Stimulated activated CD8-positive, alpha-beta memory T cell treated with anti-CD3 and anti-CD28 coated beads, Interleukin-15, amount 100 ng/mL, for 24 hours (primary cell): ENCODE measurements at regions not wholly inside any gene's neighbourhood (a gene's known extent, or its start where the extent isn't known, plus 50 kb on each side); places are given as distances from the start of the nearest gene placed in this dataset.

Experiments used
- DNase-seq: peaks from one replicate; pipeline ENCODE4 v3.0.0-alpha.2; 2020; ENCODE audit warnings: low read depth

- DNase-seq: no peak
These were observed 171.3 kb downstream of the C5orf15 start for GRCh38 chr5:133797167-133797566.

- DNase-seq: no peak
These were observed 172.2 kb downstream of the C5orf15 start for GRCh38 chr5:133796186-133796585.

- DNase-seq: no peak
These were observed 173.5 kb downstream of the C5orf15 start for GRCh38 chr5:133794771-133795415.

- DNase-seq: no peak
These were observed 174.5 kb downstream of the C5orf15 start for GRCh38 chr5:133793756-133794465.

GRCh38 chr5:133792655-133793054 lies 175.8 kb downstream of the C5orf15 start:
- DNase-seq: no peak

GRCh38 chr5:133792024-133792423 lies 176.4 kb downstream of the C5orf15 start:
- DNase-seq: no peak

- DNase-seq: no peak
These were observed 177.5 kb downstream of the C5orf15 start for GRCh38 chr5:133790898-133791297.

- no peak for DNase-seq
These were observed 177.1 kb upstream of the FSTL4 start for GRCh38 chr5:133789428-133789827.

GRCh38 chr5:133788121-133788520 lies 175.8 kb upstream of the FSTL4 start:
- no peak for DNase-seq

- DNase-seq: no peak
These were observed 174.1 kb upstream of the FSTL4 start for GRCh38 chr5:133786420-133786819.

GRCh38 chr5:133785182-133785581 lies 172.8 kb upstream of the FSTL4 start:
- DNase-seq: no peak

GRCh38 chr5:133783481-133783880 lies 171.1 kb upstream of the FSTL4 start:
- no peak for DNase-seq

GRCh38 chr5:133782736-133783135 lies 170.4 kb upstream of the FSTL4 start:
- DNase-seq: no peak

GRCh38 chr5:133781436-133782225 lies 169.3 kb upstream of the FSTL4 start:
- no peak for DNase-seq

- no peak for DNase-seq
These were observed 168.4 kb upstream of the FSTL4 start for GRCh38 chr5:133780619-133781280.

GRCh38 chr5:133779828-133780475 lies 167.6 kb upstream of the FSTL4 start:
- DNase-seq: no peak

- no peak for DNase-seq
These were observed 166.3 kb upstream of the FSTL4 start for GRCh38 chr5:133778636-133779035.

GRCh38 chr5:133777951-133778350 lies 165.6 kb upstream of the FSTL4 start:
- no peak for DNase-seq

GRCh38 chr5:133775584-133776304 lies 163.4 kb upstream of the FSTL4 start:
- DNase-seq: no peak

- DNase-seq: no peak
These were observed 161.2 kb upstream of the FSTL4 start for GRCh38 chr5:133773247-133774202.
